ENCODE measurements at regions not wholly inside any gene's neighbourhood (a gene's known extent, or its start where the extent isn't known, plus 50 kb on each side); places are given as distances from the start of the nearest gene placed in this dataset.

- no peak for ATAC-seq (ENCODE audit: low FRiP score)
- no peak for TF ChIP-seq CTCF (IDR thresholded peaks at IDR 0.05)
- no peak for DNase-seq (ENCODE audit: low spot score)
Measured at GRCh38 chr6:92635553-92636153, 783.7 kb downstream of the EPHA7 start.

GRCh38 chr6:92634561-92634960 is 784.8 kb downstream of the EPHA7 start:
- ATAC-seq (ENCODE audit: low FRiP score) = no peak
- DNase-seq (ENCODE audit: low spot score) = no peak
- no peak for TF ChIP-seq CTCF (IDR thresholded peaks at IDR 0.05)

- ATAC-seq (ENCODE audit: low FRiP score) (no peak), DNase-seq (ENCODE audit: low spot score) (no peak)
- no peak for TF ChIP-seq CTCF (IDR thresholded peaks at IDR 0.05)
Measured at GRCh38 chr6:92623431-92623830, 795.9 kb downstream of the EPHA7 start.

GRCh38 chr6:92617721-92618120 is 801.6 kb downstream of the EPHA7 start:
- ATAC-seq (ENCODE audit: low FRiP score) (no peak), DNase-seq (ENCODE audit: low spot score) (no peak)
- no peak for TF ChIP-seq CTCF (IDR thresholded peaks at IDR 0.05)

GRCh38 chr6:92608751-92609150 is 810.6 kb downstream of the EPHA7 start:
- no peak for TF ChIP-seq CTCF (IDR thresholded peaks at IDR 0.05)
- ATAC-seq (ENCODE audit: low FRiP score) (no peak), DNase-seq (ENCODE audit: low spot score) (no peak)

- no peak for TF ChIP-seq CTCF (IDR thresholded peaks at IDR 0.05)
- no peak for DNase-seq (ENCODE audit: low spot score)
- ATAC-seq (ENCODE audit: low FRiP score) = no peak
Measured at GRCh38 chr6:92593201-92593600, 826.2 kb downstream of the EPHA7 start.

GRCh38 chr6:92589996-92590395 is 829.4 kb downstream of the EPHA7 start:
- no peak for DNase-seq (ENCODE audit: low spot score)
- no peak for ATAC-seq (ENCODE audit: low FRiP score)
- no peak for TF ChIP-seq CTCF (IDR thresholded peaks at IDR 0.05)
